ENCODE measurements at regions not wholly inside any gene's neighbourhood (a gene's known extent, or its start where the extent isn't known, plus 50 kb on each side); places are given as distances from the start of the nearest gene placed in this dataset.

- DNase-seq = no peak
These were observed 269.4 kb upstream of the TANK start for GRCh38 chr2:160890667-160891352.

GRCh38 chr2:160891353-160891740, 268.9 kb upstream of the TANK start:
- no peak for DNase-seq

- no peak for DNase-seq
These were observed 268.0 kb upstream of the TANK start for GRCh38 chr2:160892204-160892603.

GRCh38 chr2:160893581-160893980, 266.6 kb upstream of the TANK start:
- no peak for DNase-seq

GRCh38 chr2:160898581-160899307, 261.5 kb upstream of the TANK start:
- no peak for DNase-seq

GRCh38 chr2:160901613-160902012, 258.6 kb upstream of the TANK start:
- DNase-seq = no peak

GRCh38 chr2:160905862-160906261, 254.4 kb upstream of the TANK start:
- no peak for DNase-seq

- DNase-seq = no peak
These were observed 253.3 kb upstream of the TANK start for GRCh38 chr2:160906878-160907277.

- no peak for DNase-seq
These were observed 252.5 kb upstream of the TANK start for GRCh38 chr2:160907738-160908137.

- no peak for DNase-seq
These were observed 252.1 kb upstream of the TANK start for GRCh38 chr2:160908157-160908556.

- DNase-seq = no peak
These were observed 250.4 kb upstream of the TANK start for GRCh38 chr2:160909781-160910242.

GRCh38 chr2:160910681-160911080, 249.5 kb upstream of the TANK start:
- DNase-seq = no peak

GRCh38 chr2:160911258-160911657, 249.0 kb upstream of the TANK start:
- DNase-seq = no peak

- no peak for DNase-seq
These were observed 248.0 kb upstream of the TANK start for GRCh38 chr2:160912276-160912675.

- DNase-seq = no peak
These were observed 246.9 kb upstream of the TANK start for GRCh38 chr2:160913323-160913722.

- no peak for DNase-seq
These were observed 246.0 kb upstream of the TANK start for GRCh38 chr2:160914217-160914616.

- DNase-seq = no peak
These were observed 243.9 kb upstream of the TANK start for GRCh38 chr2:160916300-160916699.

GRCh38 chr2:160917850-160918249, 242.4 kb upstream of the TANK start:
- DNase-seq = no peak

GRCh38 chr2:160918258-160918657, 242.0 kb upstream of the TANK start:
- DNase-seq = no peak

GRCh38 chr2:160918906-160919503, 241.2 kb upstream of the TANK start:
- no peak for DNase-seq

- DNase-seq = no peak
These were observed 240.2 kb upstream of the TANK start for GRCh38 chr2:160920061-160920460.

- DNase-seq = no peak
These were observed 239.4 kb upstream of the TANK start for GRCh38 chr2:160920791-160921303.

- no peak for DNase-seq
These were observed 238.8 kb upstream of the TANK start for GRCh38 chr2:160921386-160921964.

GRCh38 chr2:160924936-160925353, 235.3 kb upstream of the TANK start:
- DNase-seq = no peak
